Neural cell (in vitro differentiated cells): ENCODE measurements at regions not wholly inside any gene's neighbourhood (a gene's known extent, or its start where the extent isn't known, plus 50 kb on each side); places are given as distances from the start of the nearest gene placed in this dataset.

ENCODE experiments used
- H2AFZ ChIP-seq: fragments of 200-600, 300-800 bp; sonication (generic), shearing (Covaris generic); 2 replicates; pipeline ENCODE4 v1.6.0; 2014; ENCODE audit warnings: low read depth, mild to moderate bottlenecking, antibody characterized with exemption, low read length, moderate library complexity
- H3F3A ChIP-seq: fragments of 200-600 bp; shearing (Covaris generic); 2 replicates; pipeline ENCODE4 v1.6.1; 2016; ENCODE audit warnings: mild to moderate bottlenecking, moderate library complexity, mixed read lengths, antibody characterized with exemption, low read length; ENCODE audit not compliant: insufficient read depth, poor library complexity, severe bottlenecking
- H3K27ac ChIP-seq: fragments of 200-600, 300-800 bp; sonication (generic), shearing (Covaris generic); 2 replicates; pipeline ENCODE4 v1.5.1; 2014; ENCODE audit warnings: mild to moderate bottlenecking, low read length, moderate library complexity
- H3K27me3 ChIP-seq: fragments of 300-800, 200-600 bp; sonication (generic), shearing (Covaris generic); 2 replicates; pipeline ENCODE4 v1.6.0; 2014; ENCODE audit warnings: mild to moderate bottlenecking, low read depth, low read length, moderate library complexity; ENCODE audit not compliant: insufficient read depth
- H3K36me3 ChIP-seq: fragments of 300-800, 200-600 bp; sonication (generic), shearing (Covaris generic); 2 replicates; pipeline ENCODE4 v1.5.1; 2014; ENCODE audit warnings: mild to moderate bottlenecking, antibody characterized with exemption, low read length, moderate library complexity; ENCODE audit not compliant: insufficient read depth
- H3K4me2 ChIP-seq: fragments of 300-800, 200-600 bp; sonication (generic), shearing (Covaris generic); 2 replicates; pipeline ENCODE4 v1.6.0; 2014; ENCODE audit warnings: mild to moderate bottlenecking, low read length
- H3K4me3 ChIP-seq: fragments of 300-800, 200-600 bp; sonication (generic), shearing (Covaris generic); 2 replicates; pipeline ENCODE4 v1.5.1; 2014; ENCODE audit warnings: mild to moderate bottlenecking, low read length, moderate library complexity
- H3K79me2 ChIP-seq: fragments of 200-600 bp; shearing (Covaris generic); replicated peaks from 2 replicates; pipeline ENCODE4 v1.6.0; 2014; ENCODE audit warnings: mild to moderate bottlenecking, low read length, moderate library complexity; ENCODE audit not compliant: insufficient read depth
- H3K9ac ChIP-seq: fragments of 300-800, 200-600 bp; sonication (generic), shearing (Covaris generic); 2 replicates; pipeline ENCODE4 v1.6.1; 2016; ENCODE audit warnings: mild to moderate bottlenecking, low read length, mixed read lengths
- H3K9me2 ChIP-seq: fragments of 200-600 bp; shearing (Covaris generic); 2 replicates; pipeline ENCODE4 v1.6.1; 2016; ENCODE audit warnings: mild to moderate bottlenecking, low read length, mixed read lengths; ENCODE audit not compliant: insufficient read depth
- H3K9me3 ChIP-seq: fragments of 200-600, 300-800 bp; sonication (generic), shearing (Covaris generic); 2 replicates; pipeline ENCODE4 v1.6.1; 2016; ENCODE audit warnings: mild to moderate bottlenecking, mixed run types, low read length, moderate library complexity, mixed read lengths
- H4K20me1 ChIP-seq: fragments of 200-600 bp; shearing (Covaris generic); 2 replicates; pipeline ENCODE4 v1.6.1; 2016; ENCODE audit warnings: mild to moderate bottlenecking, mixed run types; ENCODE audit not compliant: insufficient read depth
- CTCF ChIP-seq: fragments of 450-650 bp; IDR thresholded peaks from 2 replicates; pipeline ENCODE4 v1.5.1; 2014; ENCODE audit warnings: antibody characterized with exemption, mild to moderate bottlenecking, moderate library complexity; ENCODE audit not compliant: poor library complexity, severe bottlenecking
- EP300 ChIP-seq: fragments of 450-650 bp; conservative IDR thresholded peaks from 2 replicates; pipeline ENCODE4 v1.6.1; 2014; ENCODE audit warnings: antibody characterized with exemption, mild to moderate bottlenecking, moderate library complexity; ENCODE audit not compliant: poor library complexity, severe bottlenecking
- EZH2 ChIP-seq: fragments of 200-600, 300-800 bp; shearing (Covaris generic), sonication (generic); IDR thresholded peaks from 2 replicates; pipeline ENCODE4 v1.6.1; 2014; ENCODE audit warnings: antibody characterized with exemption, low read length, borderline replicate concordance, mild to moderate bottlenecking; ENCODE audit not compliant: insufficient read depth, poor library complexity, severe bottlenecking
- MXI1 ChIP-seq: fragments of 450-650 bp; conservative IDR thresholded peaks from 2 replicates; pipeline ENCODE4 v1.6.1; 2014; ENCODE audit warnings: antibody characterized with exemption, mild to moderate bottlenecking; ENCODE audit not compliant: poor library complexity, severe bottlenecking
- POLR2AphosphoS5 ChIP-seq: IDR thresholded peaks from 2 replicates; pipeline ENCODE4 v1.6.1; 2012
- RAD21 ChIP-seq: fragments of 450-650 bp; conservative IDR thresholded peaks from 2 replicates; pipeline ENCODE4 v1.6.1; 2014; ENCODE audit warnings: antibody characterized with exemption, mild to moderate bottlenecking, moderate library complexity
- SMC3 ChIP-seq: fragments of 450-650 bp; conservative IDR thresholded peaks from 2 replicates; pipeline ENCODE4 v1.6.1; 2014; ENCODE audit warnings: antibody characterized with exemption, mild to moderate bottlenecking, moderate library complexity; ENCODE audit not compliant: poor library complexity
- TAF1 ChIP-seq: IDR thresholded peaks from 2 replicates; pipeline ENCODE4 v1.6.1; 2012; ENCODE audit warnings: low read depth
- TF ChIP-seq, protein P1 (sequence below): IDR thresholded peaks from 2 replicates; pipeline ENCODE4 v1.6.1; 2012; ENCODE audit warnings: borderline replicate concordance

DNA sequence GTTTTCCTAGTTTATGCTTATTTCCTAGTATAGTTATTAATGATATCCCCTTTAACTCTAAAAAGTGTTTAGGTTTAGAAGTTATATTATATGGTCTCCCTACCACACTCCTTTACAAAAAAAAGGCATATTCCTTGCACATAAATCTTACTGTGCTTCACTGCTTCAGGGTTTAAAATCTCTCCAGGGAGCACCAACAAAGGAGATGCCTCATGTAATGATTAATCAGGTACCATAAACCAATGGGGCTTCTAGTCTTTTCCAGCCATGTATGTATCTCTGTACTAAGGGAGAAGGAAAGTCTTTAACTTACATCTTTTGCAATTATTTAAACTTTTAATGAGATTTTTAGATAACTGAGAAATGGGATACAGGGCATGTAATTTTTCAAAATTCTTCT, 91.5 kb upstream of the RBMS3 start:
- TF ChIP-seq SMC3 (no peak), TAF1 (no peak), POLR2AphosphoS5 (no peak), EZH2 (no peak), MXI1 (no peak), RAD21 (no peak), EP300 (no peak), CTCF (no peak)
- TF ChIP-seq, protein P1, sequence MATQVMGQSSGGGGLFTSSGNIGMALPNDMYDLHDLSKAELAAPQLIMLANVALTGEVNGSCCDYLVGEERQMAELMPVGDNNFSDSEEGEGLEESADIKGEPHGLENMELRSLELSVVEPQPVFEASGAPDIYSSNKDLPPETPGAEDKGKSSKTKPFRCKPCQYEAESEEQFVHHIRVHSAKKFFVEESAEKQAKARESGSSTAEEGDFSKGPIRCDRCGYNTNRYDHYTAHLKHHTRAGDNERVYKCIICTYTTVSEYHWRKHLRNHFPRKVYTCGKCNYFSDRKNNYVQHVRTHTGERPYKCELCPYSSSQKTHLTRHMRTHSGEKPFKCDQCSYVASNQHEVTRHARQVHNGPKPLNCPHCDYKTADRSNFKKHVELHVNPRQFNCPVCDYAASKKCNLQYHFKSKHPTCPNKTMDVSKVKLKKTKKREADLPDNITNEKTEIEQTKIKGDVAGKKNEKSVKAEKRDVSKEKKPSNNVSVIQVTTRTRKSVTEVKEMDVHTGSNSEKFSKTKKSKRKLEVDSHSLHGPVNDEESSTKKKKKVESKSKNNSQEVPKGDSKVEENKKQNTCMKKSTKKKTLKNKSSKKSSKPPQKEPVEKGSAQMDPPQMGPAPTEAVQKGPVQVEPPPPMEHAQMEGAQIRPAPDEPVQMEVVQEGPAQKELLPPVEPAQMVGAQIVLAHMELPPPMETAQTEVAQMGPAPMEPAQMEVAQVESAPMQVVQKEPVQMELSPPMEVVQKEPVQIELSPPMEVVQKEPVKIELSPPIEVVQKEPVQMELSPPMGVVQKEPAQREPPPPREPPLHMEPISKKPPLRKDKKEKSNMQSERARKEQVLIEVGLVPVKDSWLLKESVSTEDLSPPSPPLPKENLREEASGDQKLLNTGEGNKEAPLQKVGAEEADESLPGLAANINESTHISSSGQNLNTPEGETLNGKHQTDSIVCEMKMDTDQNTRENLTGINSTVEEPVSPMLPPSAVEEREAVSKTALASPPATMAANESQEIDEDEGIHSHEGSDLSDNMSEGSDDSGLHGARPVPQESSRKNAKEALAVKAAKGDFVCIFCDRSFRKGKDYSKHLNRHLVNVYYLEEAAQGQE, result no peak
- Histone ChIP-seq H3K9ac (no peak overlapping the region), H3K4me2 (no peak overlapping the region), H2AFZ (no peak overlapping the region), H3K9me2 (no peaks in the 10 kb centered on the region), H3K79me2 (no peaks in the 10 kb centered on the region), H3K36me3 (no peaks in the 10 kb centered on the region), H3K27ac (no peak overlapping the region), H3K4me3 (no peak overlapping the region), H3F3A (no peaks in the 10 kb centered on the region), H4K20me1 (no peaks in the 10 kb centered on the region), H3K9me3 (no peaks in the 10 kb centered on the region), H3K27me3 (no peaks in the 10 kb centered on the region)

GRCh38 chr3:29194139-29194538, 86.7 kb upstream of the RBMS3 start:
- H3K9ac ChIP-seq, result no peak overlapping the region
- H3K36me3 ChIP-seq, result no peaks in the 10 kb centered on the region
- TF ChIP-seq EP300, result no peak
- no peak for TF ChIP-seq EZH2
- TF ChIP-seq, protein P1, result no peak
- TF ChIP-seq TAF1, result no peak
- TF ChIP-seq CTCF, result no peak
- no peak for TF ChIP-seq MXI1
- no peak for TF ChIP-seq POLR2AphosphoS5
- no peak for TF ChIP-seq RAD21
- TF ChIP-seq SMC3, result no peak
- H3K27ac ChIP-seq, result no peak overlapping the region
- no peaks in the 10 kb centered on the region for H3F3A ChIP-seq
- H2AFZ ChIP-seq, result no peak overlapping the region
- H4K20me1 ChIP-seq, result no peaks in the 10 kb centered on the region
- H3K9me2 ChIP-seq, result no peaks in the 10 kb centered on the region
- H3K79me2 ChIP-seq, result no peaks in the 10 kb centered on the region
- H3K4me2 ChIP-seq, result no peak overlapping the region
- H3K4me3 ChIP-seq, result no peak overlapping the region
- no peaks in the 10 kb centered on the region for H3K9me3 ChIP-seq
- no peaks in the 10 kb centered on the region for H3K27me3 ChIP-seq
